Ovary (tissue), 7 donors: ENCODE measurements at regions not wholly inside any gene's neighbourhood (a gene's known extent, or its start where the extent isn't known, plus 50 kb on each side); places are given as distances from the start of the nearest gene placed in this dataset.
"Not testable (repeated sequence)": the region's sequence is repeated elsewhere in the genome, so short reads cannot be mapped to it uniquely, and the experiment has no call there.

ENCODE experiments used
- DNase-seq, 5 donors: peaks; one replicate each; pipeline ENCODE4 v3.0.0-alpha.2; 2019 to 2020
- H3K27ac ChIP-seq, 2 donors: fragments of 200-600 bp; one replicate each; pipeline versions ENCODE4 v1.5.1 to v1.8.0; 2019 to 2022
- H3K27me3 ChIP-seq: fragments of 200-600 bp; one replicate; pipeline ENCODE4 v1.8.0; 2022
- H3K36me3 ChIP-seq: fragments of 200-600 bp; sonication (generic); one replicate; pipeline ENCODE4 v1.5.1; 2019
- H3K4me1 ChIP-seq: one replicate; pipeline ENCODE4 v1.8.1; 2013; ENCODE audit warnings: mild to moderate bottlenecking, moderate library complexity; ENCODE audit not compliant: insufficient read depth
- H3K4me3 ChIP-seq: fragments of 200-600 bp; sonication (generic); one replicate; pipeline ENCODE4 v1.5.1; 2017
- H3K9me3 ChIP-seq, 2 donors: fragments of 200-600 bp in 1 of 2; sonication (generic) in 1 of 2; one replicate each; pipeline versions ENCODE4 v1.5.1 to v1.8.1; 2013 to 2019; ENCODE audit warnings: mild to moderate bottlenecking in 1 of 2, moderate library complexity in 1 of 2
- EP300 ChIP-seq: sonication (generic); formaldehyde crosslinking; IDR thresholded peaks from one replicate; pipeline ENCODE4 v1.6.1; 2017; ENCODE audit warnings: antibody characterized with exemption
- POLR2A ChIP-seq: fragments of 450-650 bp; IDR thresholded peaks from one replicate; pipeline ENCODE4 v1.6.1; 2017; ENCODE audit warnings: antibody characterized with exemption, mild to moderate bottlenecking, moderate library complexity
- WGBS, 3 donors: extraction: QIAGEN DNeasy Blood & Tissue Kit in 1 of 3; methylation state at CpG; one replicate each; pipeline versions ENCODE4 v1.1.5 to v1.1.7; 2013 to 2017; 5-methylcytosine and 5-hydroxymethylcytosine counted together
- intact Hi-C, 4 donors: fragments of 100-400 bp; cut with DNase I; formaldehyde crosslinking; loops; one replicate each; pipeline versions ENCODE4 v1.11.0 to v1.15.1; 2022 to 2023
- TF ChIP-seq, protein P1 (sequence below), 3 donors: fragments of 450-650 bp in 2 of 3; fragments of 200-600 bp in 1 of 3; IDR thresholded peaks; one replicate each; pipeline versions ENCODE4 v1.5.1 to v1.8.0; 2016 to 2022; ENCODE audit warnings: antibody characterized with exemption in 3 of 3, mild to moderate bottlenecking in 1 of 3
- donor health status: DM: no; HTN: no; CAD: no; lungs with moderate emphysema.
- donor health status: DM: no; HTN: no; CAD: no.
- donor health status: Bipolar disorder and iron deficiency.
- donor health status: DM: no; HTN: no; CAD: no.
- donor health status: DM: yes; HTN: yes; CAD: no.

DNA sequence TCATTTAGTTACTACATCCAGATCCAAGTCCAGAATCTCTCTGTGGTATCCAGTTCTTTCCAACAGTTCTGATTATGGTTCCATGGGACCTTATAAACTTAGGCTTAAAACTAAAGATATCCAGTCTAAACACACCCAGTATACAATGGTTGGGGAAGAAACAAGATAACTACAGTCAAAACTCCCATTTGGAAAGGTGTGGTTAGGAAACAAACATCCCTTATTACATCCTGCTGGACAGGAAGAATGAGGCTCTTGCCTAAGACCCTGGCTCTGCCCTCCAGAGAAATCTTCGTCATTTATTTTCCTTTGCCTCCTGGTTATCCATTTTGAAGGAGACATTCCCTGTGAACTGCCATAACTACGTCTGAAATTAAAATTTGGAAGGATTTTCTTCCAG lies 64.6 kb upstream of the EPB41L4A start:
- Histone ChIP-seq H3K4me1 (no peaks in the 10 kb centered on the region), H3K27ac (no peak overlapping the region), H3K4me3 (no peak overlapping the region), H3K27me3 (no peaks in the 10 kb centered on the region), H3K36me3 (no peaks in the 10 kb centered on the region), H3K9me3 (no peaks in the 10 kb centered on the region)
- TF ChIP-seq, protein P1, sequence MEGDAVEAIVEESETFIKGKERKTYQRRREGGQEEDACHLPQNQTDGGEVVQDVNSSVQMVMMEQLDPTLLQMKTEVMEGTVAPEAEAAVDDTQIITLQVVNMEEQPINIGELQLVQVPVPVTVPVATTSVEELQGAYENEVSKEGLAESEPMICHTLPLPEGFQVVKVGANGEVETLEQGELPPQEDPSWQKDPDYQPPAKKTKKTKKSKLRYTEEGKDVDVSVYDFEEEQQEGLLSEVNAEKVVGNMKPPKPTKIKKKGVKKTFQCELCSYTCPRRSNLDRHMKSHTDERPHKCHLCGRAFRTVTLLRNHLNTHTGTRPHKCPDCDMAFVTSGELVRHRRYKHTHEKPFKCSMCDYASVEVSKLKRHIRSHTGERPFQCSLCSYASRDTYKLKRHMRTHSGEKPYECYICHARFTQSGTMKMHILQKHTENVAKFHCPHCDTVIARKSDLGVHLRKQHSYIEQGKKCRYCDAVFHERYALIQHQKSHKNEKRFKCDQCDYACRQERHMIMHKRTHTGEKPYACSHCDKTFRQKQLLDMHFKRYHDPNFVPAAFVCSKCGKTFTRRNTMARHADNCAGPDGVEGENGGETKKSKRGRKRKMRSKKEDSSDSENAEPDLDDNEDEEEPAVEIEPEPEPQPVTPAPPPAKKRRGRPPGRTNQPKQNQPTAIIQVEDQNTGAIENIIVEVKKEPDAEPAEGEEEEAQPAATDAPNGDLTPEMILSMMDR (IDR thresholded peaks at IDR 0.05), result no peak
- TF ChIP-seq POLR2A (no peak), EP300 (no peak)
- intact Hi-C loops, result no loop called here
- no peak for DNase-seq
- WGBS, 3 donors, result 74 to 87% (median 82%) methylated on average over 2 of the region's 2 CpGs

DNA sequence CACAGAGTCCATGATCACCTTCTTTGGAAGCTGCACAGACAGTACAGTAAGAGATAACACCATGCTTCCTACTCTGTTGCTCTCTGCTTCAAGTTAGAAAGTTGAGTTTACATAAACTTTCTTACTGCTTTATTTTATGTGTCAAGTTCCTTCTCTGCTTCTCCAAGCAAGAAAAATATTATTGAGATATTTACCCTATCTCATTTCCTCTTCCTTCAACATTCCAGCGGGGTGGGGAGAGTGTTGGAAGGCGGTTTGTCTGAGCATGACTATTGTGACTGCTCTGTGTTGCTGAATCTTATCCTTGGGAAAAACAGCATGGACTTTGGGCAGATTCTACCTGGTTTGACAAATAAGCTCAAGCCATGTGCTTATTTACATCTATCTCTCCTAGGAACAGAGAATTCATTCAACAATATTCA lies 66.9 kb upstream of the EPB41L4A start:
- intact Hi-C loops, result no loop called here
- H3K9me3 ChIP-seq, result no peaks in the 10 kb centered on the region
- no peaks in the 10 kb centered on the region for H3K4me1 ChIP-seq
- H3K27ac ChIP-seq, result no peak overlapping the region
- 1 to 31% (median 7%) methylated on average over 2 of the region's 2 CpGs for WGBS, 3 donors
- no peak overlapping the region for H3K4me3 ChIP-seq
- DNase-seq, result no peak
- TF ChIP-seq, protein P1 (IDR thresholded peaks at IDR 0.05), result no peak
- no peak for TF ChIP-seq POLR2A
- TF ChIP-seq EP300, result no peak
- no peaks in the 10 kb centered on the region for H3K27me3 ChIP-seq
- no peaks in the 10 kb centered on the region for H3K36me3 ChIP-seq

DNA sequence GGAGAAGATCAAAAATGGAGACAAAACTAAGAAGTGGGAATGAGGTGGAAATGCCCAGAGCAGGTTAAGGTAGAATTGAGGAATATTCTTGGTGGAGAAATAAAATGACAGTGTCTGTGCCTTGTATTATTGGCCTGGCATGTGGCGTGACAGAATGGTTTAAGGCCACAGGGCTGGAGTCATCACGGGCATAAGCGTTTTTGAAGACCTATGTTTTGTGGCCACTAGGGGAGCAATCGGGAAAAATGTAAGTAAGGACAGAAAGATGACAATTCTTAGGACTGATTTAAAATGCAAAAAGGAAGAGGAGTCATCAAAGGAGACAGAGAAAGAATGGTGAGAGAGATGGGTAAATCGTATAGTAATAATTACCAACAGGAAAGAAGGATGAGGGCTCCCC lies 72.2 kb upstream of the EPB41L4A start:
- Histone ChIP-seq H3K4me3 (no peak overlapping the region), H3K36me3 (no peaks in the 10 kb centered on the region), H3K9me3 (no peaks in the 10 kb centered on the region), H3K27me3 (no peaks in the 10 kb centered on the region), H3K4me1 (no peaks in the 10 kb centered on the region), H3K27ac (no peak overlapping the region)
- intact Hi-C loops, result no loop called here
- 67 to 74% (median 72%) methylated on average over 5 of the region's 5 CpGs for WGBS, 3 donors
- no peak for TF ChIP-seq EP300
- no peak for TF ChIP-seq POLR2A
- TF ChIP-seq, protein P1 (IDR thresholded peaks at IDR 0.05), result no peak
- no peak for DNase-seq

DNA sequence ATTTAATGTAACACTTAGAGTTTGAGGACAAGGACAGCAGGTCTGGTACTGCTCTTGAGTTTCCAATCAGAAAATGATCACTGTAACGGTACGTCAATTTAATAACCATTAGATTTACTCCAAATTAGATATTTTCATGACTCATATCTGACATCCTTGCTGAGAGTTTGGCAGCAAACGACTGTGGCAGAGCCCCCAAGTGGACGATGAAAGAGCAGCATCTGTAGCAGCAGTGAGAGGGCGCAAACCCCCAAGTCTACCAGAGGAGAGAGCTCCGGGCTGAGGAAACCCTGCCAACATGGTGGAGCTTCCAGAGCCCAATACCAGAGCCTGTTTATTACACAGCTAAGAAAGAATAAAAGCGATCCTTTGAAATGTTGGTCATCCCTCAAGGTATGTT lies 73.2 kb upstream of the EPB41L4A start:
- intact Hi-C loops, result no loop called here
- Histone ChIP-seq H3K9me3 (no peaks in the 10 kb centered on the region), H3K4me3 (no peak overlapping the region), H3K36me3 (no peaks in the 10 kb centered on the region), H3K27me3 (no peaks in the 10 kb centered on the region), H3K4me1 (no peaks in the 10 kb centered on the region), H3K27ac (no peak overlapping the region)
- DNase-seq, result no peak
- TF ChIP-seq, protein P1 (IDR thresholded peaks at IDR 0.05), result no peak
- no peak for TF ChIP-seq POLR2A
- no peak for TF ChIP-seq EP300
- 5 to 20% (median 17%) methylated on average over 7 of the region's 7 CpGs for WGBS, 3 donors

DNA sequence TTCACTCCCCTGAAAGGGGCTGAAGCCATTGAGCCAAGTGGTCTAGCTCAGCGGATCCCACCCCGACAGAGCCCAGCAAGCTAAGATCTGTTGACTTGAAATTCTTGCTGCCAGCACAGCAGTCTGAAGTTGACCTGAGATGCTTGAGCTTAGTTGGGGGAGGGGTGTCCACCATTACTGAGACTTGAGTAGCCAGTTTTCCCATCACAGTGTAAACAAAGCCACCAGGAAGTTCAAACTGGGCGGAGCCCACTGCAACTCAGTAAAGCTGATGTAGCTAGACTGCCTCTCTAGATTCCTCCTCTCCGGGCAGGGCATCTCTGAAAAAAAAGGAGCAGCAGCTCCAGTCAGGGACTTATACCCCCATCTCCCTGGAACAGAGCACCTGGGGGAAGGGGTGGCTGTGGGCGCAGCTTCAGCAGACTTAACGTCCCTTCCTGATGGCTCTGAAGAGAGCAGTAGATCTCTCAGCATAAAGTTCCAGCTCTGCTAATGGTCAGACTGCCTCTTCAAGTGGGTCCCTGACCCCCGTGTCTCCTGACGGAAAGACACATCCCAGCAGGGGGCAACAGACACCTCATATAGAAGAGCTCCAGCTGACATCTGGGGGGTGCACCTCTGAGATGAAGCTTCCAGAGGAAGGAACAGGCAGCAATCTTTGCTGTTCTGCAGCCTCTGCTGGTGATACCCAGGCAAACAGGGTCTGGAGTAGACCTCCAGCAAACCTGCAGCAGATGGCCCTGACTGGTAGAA lies 84.8 kb upstream of the EPB41L4A start:
- H3K27ac ChIP-seq, H3K9me3 ChIP-seq, H3K27me3 ChIP-seq, H3K4me1 ChIP-seq, H3K36me3 ChIP-seq, intact Hi-C loops, DNase-seq, H3K4me3 ChIP-seq: not testable (repeated sequence)
- 78 to 81% (median 78%) methylated on average over 8 of the region's 8 CpGs for WGBS, 3 donors

DNA sequence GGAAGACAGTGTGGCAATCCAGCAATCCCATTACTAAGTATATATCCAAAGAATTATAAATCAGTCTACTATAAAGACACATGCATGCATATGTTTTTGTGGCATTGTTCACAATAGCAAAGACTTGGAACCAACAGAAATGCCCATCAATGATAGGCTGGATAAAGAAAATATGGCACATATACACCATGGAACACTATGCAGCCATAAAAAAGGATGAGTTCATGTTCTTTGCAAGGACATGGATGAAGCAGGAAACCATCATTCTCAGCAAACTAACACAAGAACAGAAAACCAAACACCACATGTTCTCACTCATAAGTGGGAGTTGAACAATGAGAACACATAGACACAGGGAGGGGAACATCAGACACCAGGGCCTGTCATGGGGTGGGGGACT lies 90.0 kb upstream of the EPB41L4A start:
- H3K36me3 ChIP-seq, H3K4me3 ChIP-seq, H3K27ac ChIP-seq, intact Hi-C loops, DNase-seq, H3K9me3 ChIP-seq, H3K27me3 ChIP-seq, H3K4me1 ChIP-seq: not testable (repeated sequence)
